ENCODE measurements at regions not wholly inside any gene's neighbourhood (a gene's known extent, or its start where the extent isn't known, plus 50 kb on each side); places are given as distances from the start of the nearest gene placed in this dataset.

- Mint-ChIP-seq H3K4me3 (no peak overlapping the region), H3K27me3 (no peaks in the 10 kb centered on the region), H3K4me1 (peaks cover 14 to 25% (median 22%) of the 10 kb centered on the region in 4 donors), H3K9me3 (no peaks in the 10 kb centered on the region), H3K36me3 (no peaks in the 10 kb centered on the region), H3K27ac (peak overlapping the region in 1 of 10 donors; percentile 83)
- ATAC-seq (no peak), DNase-seq (no peak)
- POLR2A ChIA-PET, result no interaction called here
These were observed 179.4 kb downstream of the QDPR start for GRCh38 chr4:17332478-17332877.

GRCh38 chr4:17329046-17329445 lies 182.8 kb downstream of the QDPR start:
- no peaks in the 10 kb centered on the region for H3K9me3 Mint-ChIP-seq
- H3K27me3 Mint-ChIP-seq, result peaks cover 0 to 1% (median 0%) of the 10 kb centered on the region in 5 donors
- POLR2A ChIA-PET, result no interaction called here
- ATAC-seq (no peak), DNase-seq (no peak)
- peaks cover 6 to 9% (median 7%) of the 10 kb centered on the region in 4 donors for H3K4me1 Mint-ChIP-seq
- no peak overlapping the region for H3K4me3 Mint-ChIP-seq
- H3K36me3 Mint-ChIP-seq, result no peaks in the 10 kb centered on the region
- H3K27ac Mint-ChIP-seq, result no peak overlapping the region

DNA sequence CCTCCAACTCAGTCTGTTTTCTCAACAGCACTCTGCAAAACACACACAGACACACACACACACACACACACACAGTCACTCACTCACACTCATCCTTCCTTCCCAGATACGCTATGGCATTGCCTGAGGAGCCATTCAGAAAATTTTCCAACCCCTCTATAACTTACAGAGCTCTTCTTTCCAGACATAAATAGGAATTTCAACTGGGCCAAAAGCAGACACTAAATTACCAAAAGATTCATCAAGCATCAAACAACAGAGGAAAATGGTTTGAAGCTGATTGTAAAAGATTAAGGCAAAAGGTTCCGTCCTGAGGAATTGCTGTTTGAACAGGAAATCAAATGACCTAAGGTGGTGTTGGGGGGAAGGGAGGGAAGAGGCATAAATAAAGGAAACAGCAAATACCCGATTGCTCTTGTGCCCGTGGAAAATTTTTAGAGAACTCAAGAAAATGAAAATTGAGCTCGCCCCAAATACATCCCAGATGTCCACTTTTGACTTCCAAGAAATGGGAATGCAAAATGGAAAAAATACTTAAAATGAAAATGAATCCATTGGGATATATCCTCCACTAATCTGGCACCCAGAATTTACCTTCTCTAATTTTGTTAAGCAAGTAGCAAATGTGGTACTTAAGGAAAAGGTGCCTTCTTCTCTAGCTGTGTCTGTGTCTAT lies 183.6 kb downstream of the QDPR start:
- Mint-ChIP-seq H3K36me3 (no peaks in the 10 kb centered on the region), H3K9me3 (no peaks in the 10 kb centered on the region), H3K4me3 (no peak overlapping the region), H3K27ac (peak overlapping the region in 1 of 10 donors; percentile 25), H3K4me1 (peaks cover 7 to 11% (median 8%) of the 10 kb centered on the region in 4 donors), H3K27me3 (peaks cover 0 to 1% (median 0%) of the 10 kb centered on the region in 5 donors)
- no peak for ATAC-seq
- POLR2A ChIA-PET, result no interaction called here
- no peak for DNase-seq

DNA sequence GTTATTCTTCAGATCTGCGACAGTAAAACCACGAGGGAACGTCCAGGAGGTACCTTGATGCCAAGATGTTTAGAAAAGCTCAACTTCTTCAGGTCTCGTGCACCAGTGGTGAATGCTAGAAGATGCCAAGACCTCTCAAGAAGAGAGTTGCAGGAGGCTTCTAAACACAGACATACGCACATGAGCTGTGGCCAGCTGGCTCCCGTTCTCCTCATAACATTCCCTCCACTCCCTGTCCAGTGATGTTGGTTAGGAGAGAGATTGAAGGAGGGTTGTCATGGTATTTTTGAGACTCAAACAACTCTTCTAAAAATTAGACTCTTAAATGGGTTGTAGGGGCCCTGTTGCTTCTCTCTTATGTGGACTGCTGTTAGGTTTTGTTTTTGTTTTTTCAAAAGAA lies 184.3 kb downstream of the QDPR start:
- Mint-ChIP-seq H3K4me3 (no peak overlapping the region), H3K4me1 (peaks cover 7 to 11% (median 8%) of the 10 kb centered on the region in 4 donors), H3K27ac (no peak overlapping the region), H3K9me3 (no peaks in the 10 kb centered on the region), H3K36me3 (no peaks in the 10 kb centered on the region), H3K27me3 (peaks cover 0 to 1% (median 0%) of the 10 kb centered on the region in 5 donors)
- POLR2A ChIA-PET, result no interaction called here
- no peak for DNase-seq
- ATAC-seq, result no peak

DNA sequence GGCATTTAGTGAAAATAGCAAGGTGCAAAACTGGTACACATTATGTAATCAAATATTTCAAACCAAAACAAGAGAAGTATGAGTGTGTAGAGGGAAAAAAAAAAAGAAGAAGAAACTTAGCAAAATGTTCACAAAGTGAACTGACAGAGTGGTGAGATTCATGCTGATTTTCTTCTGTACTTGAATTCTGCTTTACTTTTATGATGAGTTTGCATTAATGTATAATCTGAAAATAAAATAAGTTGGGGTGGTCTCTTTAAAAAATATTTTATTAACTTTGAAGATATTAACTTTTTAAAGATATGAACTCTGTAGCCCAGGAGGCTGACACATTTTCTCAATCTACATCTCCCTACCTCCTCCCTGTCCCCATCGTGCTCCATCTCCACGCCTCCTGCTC lies 185.1 kb downstream of the QDPR start:
- DNase-seq (no peak), ATAC-seq (no peak)
- POLR2A ChIA-PET, result no interaction called here
- Mint-ChIP-seq H3K4me3 (no peak overlapping the region), H3K4me1 (peaks cover 7 to 11% (median 8%) of the 10 kb centered on the region in 4 donors), H3K27me3 (peaks cover 0 to 1% (median 0%) of the 10 kb centered on the region in 5 donors), H3K36me3 (no peaks in the 10 kb centered on the region), H3K9me3 (no peaks in the 10 kb centered on the region), H3K27ac (peak overlapping the region in 1 of 10 donors; percentile 44)

DNA sequence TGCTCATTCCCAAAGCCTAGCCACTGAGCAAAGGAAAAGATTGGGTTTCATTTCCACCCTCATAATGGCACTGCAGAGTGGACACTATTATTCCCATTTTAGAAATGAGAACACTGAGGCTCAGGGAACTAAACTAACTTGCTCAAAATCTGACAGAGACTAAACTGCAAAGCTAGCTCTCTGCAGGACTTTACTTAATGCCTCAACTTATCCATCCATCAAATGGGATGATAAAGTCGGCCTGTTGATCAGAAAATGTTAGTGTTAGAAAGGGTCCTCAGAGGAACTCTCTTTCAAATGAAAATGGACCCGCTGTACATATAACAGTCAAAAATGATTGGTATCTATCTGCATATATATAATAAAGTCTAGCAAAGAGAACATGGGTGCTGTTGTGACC lies 186.8 kb downstream of the QDPR start:
- H3K4me1 Mint-ChIP-seq, result peaks cover 7 to 11% (median 8%) of the 10 kb centered on the region in 4 donors
- no peak for ATAC-seq
- H3K27me3 Mint-ChIP-seq, result peaks cover 0 to 2% (median 0%) of the 10 kb centered on the region in 5 donors
- POLR2A ChIA-PET, result no interaction called here
- peaks cover 0 to 6% (median 1%) of the 10 kb centered on the region in 9 donors for H3K9me3 Mint-ChIP-seq
- H3K27ac Mint-ChIP-seq, result peak overlapping the region in 1 of 10 donors; percentile 58
- no peak for DNase-seq
- peaks cover 0 to 6% (median 3%) of the 10 kb centered on the region in 3 donors for H3K36me3 Mint-ChIP-seq
- no peak overlapping the region for H3K4me3 Mint-ChIP-seq

DNA sequence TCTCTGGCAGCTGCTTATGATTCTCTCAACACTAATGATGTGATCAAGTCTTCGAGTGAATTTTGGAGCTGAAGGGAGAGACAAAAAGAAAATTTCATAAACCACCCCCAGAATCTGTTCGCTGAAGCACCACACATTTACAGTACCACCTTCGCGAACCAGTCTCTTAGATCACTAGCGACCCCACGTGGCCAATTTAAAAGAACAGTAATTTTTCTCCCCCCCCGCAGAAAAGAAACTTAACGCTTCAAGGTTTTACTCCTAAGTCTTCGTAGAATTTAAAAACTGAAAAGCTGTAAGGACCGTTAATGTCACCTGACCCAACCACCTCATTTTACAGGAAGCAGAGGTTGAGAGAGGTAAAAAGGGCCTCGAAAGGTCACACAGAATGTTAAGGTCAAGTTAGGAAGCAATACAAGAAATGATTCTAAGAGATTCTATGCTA lies 187.5 kb downstream of the QDPR start:
- peaks cover 0 to 5% (median 0%) of the 10 kb centered on the region in 5 donors for H3K27me3 Mint-ChIP-seq
- DNase-seq, result peak in 8 of 10 donors; percentile 12 to 43 (median 32)
- H3K4me3 Mint-ChIP-seq, result peak overlapping the region; percentile 40 to 77 (median 60)
- peaks cover 0 to 8% (median 4%) of the 10 kb centered on the region in 9 donors for H3K9me3 Mint-ChIP-seq
- peaks cover 0 to 10% (median 3%) of the 10 kb centered on the region in 3 donors for H3K36me3 Mint-ChIP-seq
- peak; percentile 56 to 63 for ATAC-seq
- POLR2A ChIA-PET, result no interaction called here
- peaks cover 7 to 11% (median 8%) of the 10 kb centered on the region in 4 donors for H3K4me1 Mint-ChIP-seq
- H3K27ac Mint-ChIP-seq, result peak overlapping the region in 6 of 10 donors; percentile 17 to 59 (median 29)

- Mint-ChIP-seq H3K4me3 (peak overlapping the region; percentile 40 to 77 (median 60)), H3K27me3 (peaks cover 0 to 5% (median 0%) of the 10 kb centered on the region in 5 donors), H3K4me1 (peaks cover 7 to 11% (median 8%) of the 10 kb centered on the region in 4 donors), H3K9me3 (peaks cover 0 to 9% (median 4%) of the 10 kb centered on the region in 9 donors), H3K27ac (peak overlapping the region in 5 of 10 donors; percentile 17 to 59 (median 35)), H3K36me3 (peaks cover 0 to 10% (median 3%) of the 10 kb centered on the region in 3 donors)
- ATAC-seq (no peak), DNase-seq (peak in 1 of 10 donors; percentile 4)
- POLR2A ChIA-PET, result no interaction called here
These were observed 188.1 kb downstream of the QDPR start for GRCh38 chr4:17323554-17324385.

- no peak overlapping the region for H3K4me3 Mint-ChIP-seq
- no peak for ATAC-seq
- H3K9me3 Mint-ChIP-seq, result peaks cover 0 to 9% (median 4%) of the 10 kb centered on the region in 9 donors
- POLR2A ChIA-PET, result no interaction called here
- H3K4me1 Mint-ChIP-seq, result peaks cover 6 to 8% (median 8%) of the 10 kb centered on the region in 4 donors
- peaks cover 0 to 8% (median 1%) of the 10 kb centered on the region in 5 donors for H3K27me3 Mint-ChIP-seq
- H3K27ac Mint-ChIP-seq, result no peak overlapping the region
- H3K36me3 Mint-ChIP-seq, result peaks cover 0 to 10% (median 3%) of the 10 kb centered on the region in 3 donors
- DNase-seq, result no peak
These were observed 189.4 kb downstream of the QDPR start for GRCh38 chr4:17322514-17322913.

DNA sequence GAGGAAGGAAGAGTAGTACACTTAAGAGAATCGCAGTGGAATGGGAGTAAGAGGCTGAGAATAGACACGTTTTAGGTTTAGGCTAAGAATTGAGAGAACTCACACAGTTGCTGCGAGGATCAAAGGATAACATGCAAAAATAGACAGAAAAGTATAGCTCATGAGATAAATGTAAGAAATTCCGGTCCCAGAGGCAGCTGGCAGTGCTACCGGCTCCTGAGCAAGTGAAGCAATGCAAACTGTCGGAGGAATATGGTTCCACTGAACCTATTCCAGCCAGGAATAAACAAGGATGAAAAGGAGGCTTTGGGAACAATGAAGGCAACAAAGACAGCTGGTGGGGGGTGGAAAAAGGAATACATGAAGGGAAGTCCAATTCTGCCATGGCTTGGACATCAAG lies 191.8 kb downstream of the QDPR start:
- H3K4me1 Mint-ChIP-seq, result peaks cover 6 to 8% (median 8%) of the 10 kb centered on the region in 4 donors
- DNase-seq, result no peak
- no peak overlapping the region for H3K4me3 Mint-ChIP-seq
- POLR2A ChIA-PET, result no interaction called here
- H3K27me3 Mint-ChIP-seq, result peaks cover 0 to 15% (median 5%) of the 10 kb centered on the region in 5 donors
- no peak overlapping the region for H3K27ac Mint-ChIP-seq
- ATAC-seq, result no peak
- peaks cover 0 to 9% (median 4%) of the 10 kb centered on the region in 9 donors for H3K9me3 Mint-ChIP-seq
- peaks cover 0 to 10% (median 3%) of the 10 kb centered on the region in 3 donors for H3K36me3 Mint-ChIP-seq

DNA sequence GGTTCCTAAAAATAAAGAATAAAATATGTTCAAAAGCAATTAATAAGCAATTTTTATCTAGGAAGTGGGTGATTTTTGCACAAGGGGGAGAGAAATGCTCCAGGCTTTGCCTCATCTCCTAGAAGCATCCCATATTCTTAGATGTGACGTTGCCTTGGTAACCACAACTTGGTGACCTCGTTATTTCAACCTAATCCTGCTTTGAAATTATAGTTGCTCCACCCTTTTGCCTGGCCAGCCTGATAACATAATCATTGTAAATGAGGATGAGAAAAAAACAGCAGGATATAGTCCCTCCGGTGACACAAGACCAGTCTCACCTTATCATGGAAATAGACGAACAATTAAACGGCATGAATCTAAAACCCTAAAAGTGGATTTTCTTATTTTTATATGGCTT lies 194.4 kb downstream of the QDPR start:
- POLR2A ChIA-PET, result interaction anchor here (0.7 kb wide), 1 partner anchor 8 kb away, joined by 3 read pairs; no protein-coding TSS in a partner anchor
- Mint-ChIP-seq H3K4me1 (no peaks in the 10 kb centered on the region), H3K27ac (no peak overlapping the region), H3K4me3 (no peak overlapping the region), H3K36me3 (peaks cover 0 to 10% (median 3%) of the 10 kb centered on the region in 3 donors), H3K9me3 (peaks cover 0 to 9% (median 4%) of the 10 kb centered on the region in 9 donors), H3K27me3 (peaks cover 0 to 15% (median 7%) of the 10 kb centered on the region in 5 donors)
- no peak for DNase-seq
- ATAC-seq, result no peak

DNA sequence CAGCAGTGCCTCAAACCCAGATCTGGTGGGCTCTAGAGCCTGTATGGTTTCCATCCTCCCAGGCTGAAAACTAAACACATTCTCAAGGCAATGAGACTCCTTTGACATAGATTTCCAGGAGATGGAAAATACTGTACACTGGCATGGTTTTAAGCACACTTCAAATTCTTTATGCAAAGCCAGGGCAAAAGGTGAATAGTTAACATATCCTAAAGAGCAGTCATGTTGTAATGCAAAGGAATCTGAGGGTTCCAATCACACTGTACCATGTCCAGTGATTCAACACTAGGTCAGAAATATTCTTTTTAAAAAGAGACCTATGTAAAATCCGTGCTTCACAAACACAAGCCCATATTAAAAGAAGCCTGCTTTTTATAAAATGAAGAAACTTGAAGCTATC lies 195.3 kb downstream of the QDPR start:
- Mint-ChIP-seq H3K4me1 (no peaks in the 10 kb centered on the region), H3K4me3 (no peak overlapping the region), H3K9me3 (peaks cover 0 to 9% (median 4%) of the 10 kb centered on the region in 9 donors), H3K27ac (no peak overlapping the region), H3K36me3 (peaks cover 0 to 10% (median 3%) of the 10 kb centered on the region in 3 donors), H3K27me3 (peaks cover 0 to 15% (median 7%) of the 10 kb centered on the region in 5 donors)
- DNase-seq (no peak), ATAC-seq (no peak)
- POLR2A ChIA-PET, result no interaction called here

DNA sequence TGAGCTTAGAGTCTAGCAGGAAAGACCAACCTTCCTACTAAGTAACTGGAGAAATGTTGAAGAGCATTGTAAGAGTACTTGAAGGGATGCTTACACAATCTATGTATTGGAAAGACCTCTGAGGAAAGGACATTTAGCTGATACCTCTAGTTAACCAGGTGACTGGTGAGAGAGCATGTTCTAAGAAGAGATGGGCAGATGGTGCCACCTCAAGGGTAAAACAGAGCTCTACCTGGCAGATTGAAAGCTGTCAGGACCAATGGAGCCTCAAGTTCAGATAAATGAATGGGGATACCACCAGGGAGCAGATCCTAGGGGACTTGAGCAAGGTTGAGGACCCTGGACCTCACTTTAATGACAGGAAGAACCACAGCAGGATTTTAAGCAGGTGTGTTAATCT lies 196.4 kb downstream of the QDPR start:
- Mint-ChIP-seq H3K27me3 (peaks cover 0 to 15% (median 7%) of the 10 kb centered on the region in 5 donors), H3K4me1 (no peaks in the 10 kb centered on the region), H3K4me3 (no peak overlapping the region), H3K36me3 (peaks cover 0 to 5% (median 1%) of the 10 kb centered on the region in 3 donors), H3K9me3 (peaks cover 0 to 9% (median 2%) of the 10 kb centered on the region in 9 donors), H3K27ac (no peak overlapping the region)
- POLR2A ChIA-PET, result no interaction called here
- no peak for DNase-seq
- no peak for ATAC-seq
